CD14-positive monocyte (primary cell): ENCODE measurements at regions not wholly inside any gene's neighbourhood (a gene's known extent, or its start where the extent isn't known, plus 50 kb on each side); places are given as distances from the start of the nearest gene placed in this dataset.

Experiments
- DNase-seq, 3 donors: peaks; one replicate each; pipeline ENCODE4 v3.0.0-alpha.2; 2011 to 2022
- H2AFZ ChIP-seq: 2 replicates; pipeline ENCODE4 v1.6.0; 2012; ENCODE audit warnings: mild to moderate bottlenecking, low read depth, low read length, inconsistent platforms; ENCODE audit not compliant: insufficient read depth, poor library complexity, severe bottlenecking
- H3K27ac ChIP-seq, 2 donors: 1 replicate in 1 of 2; 2 replicates in 1 of 2; pipeline ENCODE4 v1.5.1; 2012 to 2013; ENCODE audit warnings: low read length in 2 of 2, control low read depth in 1 of 2, inconsistent platforms in 1 of 2, low read depth in 1 of 2, mild to moderate bottlenecking in 1 of 2
- H3K27me3 ChIP-seq, 2 donors: one replicate each; pipeline versions ENCODE4 v1.6.0 to v1.6.1; 2011 to 2013; ENCODE audit warnings: low read length in 2 of 2; ENCODE audit not compliant: control insufficient read depth in 2 of 2, insufficient read depth in 2 of 2
- H3K36me3 ChIP-seq, 2 donors: replicated peaks in 1 of 2; 1 replicate in 1 of 2; 2 replicates in 1 of 2; pipeline versions ENCODE4 v1.5.1 to v1.6.1; 2012 to 2013; ENCODE audit warnings: low read length in 2 of 2, control low read depth in 1 of 2, inconsistent platforms in 1 of 2, mild to moderate bottlenecking in 1 of 2; ENCODE audit not compliant: insufficient read depth in 2 of 2, control insufficient read depth in 1 of 2
- H3K4me1 ChIP-seq, 2 donors: 1 replicate in 1 of 2; 2 replicates in 1 of 2; pipeline versions ENCODE4 v1.5.1 to v1.6.1; 2012 to 2013; ENCODE audit warnings: low read length in 2 of 2, control low read depth in 1 of 2, inconsistent platforms in 1 of 2, mild to moderate bottlenecking in 1 of 2, moderate library complexity in 1 of 2; ENCODE audit not compliant: insufficient read depth in 2 of 2, control insufficient read depth in 1 of 2
- H3K4me2 ChIP-seq: replicated peaks from 2 replicates; pipeline ENCODE3; 2012; ENCODE audit warnings: low read length, moderate library complexity, mild to moderate bottlenecking; ENCODE audit not compliant: poor library complexity, severe bottlenecking; ENCODE audit errors: extremely low read depth
- H3K4me3 ChIP-seq, 3 experiments: fragments of 200-600 bp in 1 of 3; sonication (generic) in 1 of 3; replicated peaks in 1 of 3; 1 replicate in 2 of 3; 2 replicates in 1 of 3; pipeline ENCODE4 v1.5.1; 2011 to 2013; ENCODE audit warnings: low read length in 3 of 3, mild to moderate bottlenecking in 3 of 3, control low read depth in 2 of 3, low read depth in 2 of 3, inconsistent platforms in 1 of 3, moderate library complexity in 1 of 3
- H3K79me2 ChIP-seq: 2 replicates; pipeline ENCODE4 v1.6.0; 2012; ENCODE audit warnings: mild to moderate bottlenecking, control low read depth, inconsistent platforms, low read length, moderate library complexity; ENCODE audit not compliant: insufficient read depth
- H3K9ac ChIP-seq: 2 replicates; pipeline ENCODE4 v1.6.0; 2017; ENCODE audit warnings: low read length, mild to moderate bottlenecking; ENCODE audit not compliant: insufficient read depth, poor library complexity, severe bottlenecking
- H3K9me3 ChIP-seq, 2 donors: replicated peaks in 1 of 2; 1 replicate in 1 of 2; 2 replicates in 1 of 2; pipeline versions ENCODE4 v1.5.1 to v1.6.1; 2012 to 2013; ENCODE audit warnings: low read length in 2 of 2, control low read depth in 1 of 2; ENCODE audit not compliant: control insufficient read depth in 1 of 2, insufficient read depth in 1 of 2
- H4K20me1 ChIP-seq: 2 replicates; pipeline ENCODE4 v1.6.0; 2012; ENCODE audit warnings: mild to moderate bottlenecking, low read length, control low read depth, moderate library complexity; ENCODE audit not compliant: insufficient read depth
- H3K27ac Mint-ChIP-seq, 7 donors: one replicate each; pipeline ENCODE4 v1.8.0; 2020; ENCODE audit warnings: mild to moderate bottlenecking in 7 of 7, mixed read lengths in 7 of 7, moderate library complexity in 6 of 7, inconsistent platforms in 2 of 7
- H3K27me3 Mint-ChIP-seq, 3 donors: one replicate each; pipeline ENCODE4 v1.8.0; 2021 to 2022; ENCODE audit warnings: low read depth in 3 of 3, mild to moderate bottlenecking in 3 of 3, mixed read lengths in 3 of 3, moderate library complexity in 3 of 3, inconsistent platforms in 1 of 3
- H3K36me3 Mint-ChIP-seq, 2 donors: one replicate each; pipeline ENCODE4 v1.8.0; 2020; ENCODE audit warnings: mixed read lengths in 2 of 2, inconsistent platforms in 1 of 2, mild to moderate bottlenecking in 1 of 2
- H3K4me1 Mint-ChIP-seq: one replicate; pipeline ENCODE4 v1.8.0; 2020; ENCODE audit warnings: mild to moderate bottlenecking, mixed read lengths
- H3K4me3 Mint-ChIP-seq, 2 donors: one replicate each; pipeline ENCODE4 v1.8.0; 2020; ENCODE audit warnings: mild to moderate bottlenecking in 2 of 2, mixed read lengths in 2 of 2, moderate library complexity in 1 of 2
- H3K9me3 Mint-ChIP-seq, 7 donors: one replicate each; pipeline ENCODE4 v1.8.0; 2020 to 2022; ENCODE audit warnings: mixed read lengths in 7 of 7, mild to moderate bottlenecking in 6 of 7, moderate library complexity in 6 of 7, inconsistent platforms in 2 of 7
- CTCF ChIP-seq: fragments of 200-600 bp; IDR thresholded peaks from one replicate; pipeline ENCODE4 v1.8.0; 2022; ENCODE audit warnings: antibody characterized with exemption, mild to moderate bottlenecking
- WGBS: methylation state at CpG from one replicate; pipeline ENCODE4 v1.1.5; 2013; ENCODE audit warnings: missing lambda C conversion rate; ENCODE audit not compliant: insufficient coverage; 5-methylcytosine and 5-hydroxymethylcytosine counted together
- intact Hi-C, 2 donors: fragments of 100-400 bp; cut with micrococcal nuclease; formaldehyde crosslinking; loops; one replicate each; pipeline versions ENCODE4 v1.15.0 to v1.15.1; 2023

GRCh38 chr11:29129844-29130243, 887.0 kb downstream of the KCNA4 start:
- WGBS, result no CpG with 5 or more reads among the region's 1 CpG
- no peak overlapping the region for H3K27ac Mint-ChIP-seq

GRCh38 chr11:29127461-29127860, 889.4 kb downstream of the KCNA4 start:
- H3K9me3 Mint-ChIP-seq, result peaks cover 0 to 3% (median 0%) of the 10 kb centered on the region in 7 donors
- Histone ChIP-seq H3K27me3 (no peaks in the 10 kb centered on the region), H3K9ac (no peak overlapping the region), H3K79me2 (no peaks in the 10 kb centered on the region), H3K36me3 (no peaks in the 10 kb centered on the region), H3K27ac (no peak overlapping the region), H3K9me3 (no peaks in the 10 kb centered on the region), H2AFZ (no peak overlapping the region), H3K4me2 (no peak overlapping the region), H4K20me1 (no peaks in the 10 kb centered on the region), H3K4me3 (no peak overlapping the region), H3K4me1 (no peaks in the 10 kb centered on the region)
- DNase-seq, result no peak
- H3K4me1 Mint-ChIP-seq, result no peaks in the 10 kb centered on the region
- TF ChIP-seq CTCF, result no peak
- intact Hi-C loops, result no loop called here
- no peak overlapping the region for H3K4me3 Mint-ChIP-seq
- no peak overlapping the region for H3K27ac Mint-ChIP-seq
- peaks cover 0 to 3% (median 0%) of the 10 kb centered on the region in 3 donors for H3K27me3 Mint-ChIP-seq
- no peaks in the 10 kb centered on the region for H3K36me3 Mint-ChIP-seq

More at GRCh38 chr11:29129844-29130243, 887.0 kb downstream of the KCNA4 start:
- Mint-ChIP-seq H3K9me3 (no peaks in the 10 kb centered on the region), H3K36me3 (no peaks in the 10 kb centered on the region), H3K4me1 (no peaks in the 10 kb centered on the region), H3K27me3 (peaks cover 0 to 2% (median 0%) of the 10 kb centered on the region in 3 donors), H3K4me3 (no peak overlapping the region)
- no peaks in the 10 kb centered on the region for H3K36me3 ChIP-seq
- H3K27ac ChIP-seq, result no peak overlapping the region
- H4K20me1 ChIP-seq, result no peaks in the 10 kb centered on the region
- H3K9ac ChIP-seq, result no peak overlapping the region
- TF ChIP-seq CTCF, result no peak
- intact Hi-C loops, result no loop called here
- no peaks in the 10 kb centered on the region for H3K27me3 ChIP-seq
- H3K79me2 ChIP-seq, result no peaks in the 10 kb centered on the region
- no peak overlapping the region for H3K4me2 ChIP-seq
- H2AFZ ChIP-seq, result no peak overlapping the region
- no peaks in the 10 kb centered on the region for H3K9me3 ChIP-seq
- no peak overlapping the region for H3K4me3 ChIP-seq
- no peak for DNase-seq
- no peaks in the 10 kb centered on the region for H3K4me1 ChIP-seq
